Loucy (cell line): ENCODE measurements at regions not wholly inside any gene's neighbourhood (a gene's known extent, or its start where the extent isn't known, plus 50 kb on each side); places are given as distances from the start of the nearest gene placed in this dataset.

ENCODE experiments used
- H2AFZ ChIP-seq: fragments of 200-600 bp; sonication (generic); 2 replicates; pipeline ENCODE4 v1.6.0; 2016; ENCODE audit warnings: antibody characterized with exemption, mild to moderate bottlenecking, low read length, moderate library complexity
- H3F3A ChIP-seq: fragments of 200-600 bp; 2 replicates; pipeline ENCODE4 v1.6.0; 2016; ENCODE audit warnings: antibody characterized with exemption, low read depth, mild to moderate bottlenecking
- H3K27me3 ChIP-seq: fragments of 200-600 bp; sonication (generic); 2 replicates; pipeline ENCODE4 v1.6.1; 2014; ENCODE audit warnings: low read length, mild to moderate bottlenecking; ENCODE audit not compliant: insufficient read depth, poor library complexity, severe bottlenecking
- H3K36me3 ChIP-seq: fragments of 200-600 bp; sonication (generic); 2 replicates; pipeline ENCODE4 v1.6.1; 2016; ENCODE audit warnings: low read length; ENCODE audit not compliant: insufficient read depth
- H3K4me1 ChIP-seq: fragments of 200-600 bp; sonication (generic); 2 replicates; pipeline ENCODE4 v1.5.1; 2014; ENCODE audit warnings: low read length, mild to moderate bottlenecking; ENCODE audit not compliant: insufficient read depth, poor library complexity, severe bottlenecking
- H3K4me2 ChIP-seq: fragments of 200-600 bp; sonication (generic); 2 replicates; pipeline ENCODE4 v1.6.0; 2014; ENCODE audit warnings: antibody characterized with exemption, low read length, low read depth, mild to moderate bottlenecking; ENCODE audit not compliant: poor library complexity, severe bottlenecking
- H3K4me3 ChIP-seq: fragments of 200-600 bp; sonication (generic); 2 replicates; pipeline ENCODE4 v1.5.1; 2014; ENCODE audit warnings: low read length, mild to moderate bottlenecking, mixed read lengths; ENCODE audit not compliant: poor library complexity, severe bottlenecking
- H3K79me2 ChIP-seq: fragments of 200-600 bp; sonication (generic); 2 replicates; pipeline ENCODE4 v1.6.1; 2014; ENCODE audit warnings: low read length; ENCODE audit not compliant: insufficient read depth
- H3K9ac ChIP-seq: fragments of 200-600 bp; sonication (generic); 2 replicates; pipeline ENCODE4 v1.6.0; 2014; ENCODE audit warnings: mild to moderate bottlenecking, low read depth, low read length, moderate library complexity; ENCODE audit not compliant: poor library complexity, severe bottlenecking
- H3K9me2 ChIP-seq: fragments of 200-600 bp; sonication (generic); replicated peaks from 2 replicates; pipeline ENCODE4 v1.6.1; 2016; ENCODE audit warnings: low read depth, low read length, mixed read lengths
- H3K9me3 ChIP-seq: fragments of 200-600 bp; sonication (generic); 2 replicates; pipeline ENCODE4 v1.6.1; 2014; ENCODE audit warnings: mild to moderate bottlenecking, antibody characterized with exemption, low read length, low read depth; ENCODE audit not compliant: insufficient read depth
- H4K20me1 ChIP-seq: fragments of 200-600 bp; sonication (generic); 2 replicates; pipeline ENCODE4 v1.6.0; 2014; ENCODE audit warnings: antibody characterized with exemption, low read length, mild to moderate bottlenecking; ENCODE audit not compliant: insufficient read depth, poor library complexity, severe bottlenecking
- CTCF ChIP-seq: fragments of 200-600 bp; sonication (generic); conservative IDR thresholded peaks from 2 replicates; pipeline ENCODE4 v1.5.1; 2014; ENCODE audit warnings: mild to moderate bottlenecking, antibody characterized with exemption, low read length
- EZH2phosphoT487 ChIP-seq: fragments of 200-600 bp; IDR thresholded peaks from 2 replicates; pipeline ENCODE4 v1.6.1; 2018; ENCODE audit warnings: antibody characterized with exemption, mild to moderate bottlenecking, moderate library complexity, borderline replicate concordance

GRCh38 chr2:150885774-150886386, 375.8 kb downstream of the RBM43 start:
- no peak overlapping the region for H3K4me3 ChIP-seq
- no peaks in the 10 kb centered on the region for H4K20me1 ChIP-seq
- no peaks in the 10 kb centered on the region for H3K9me3 ChIP-seq
- no peaks in the 10 kb centered on the region for H3K4me1 ChIP-seq
- H3K36me3 ChIP-seq: no peaks in the 10 kb centered on the region
- H3K79me2 ChIP-seq: no peaks in the 10 kb centered on the region
- TF ChIP-seq CTCF (no peak), EZH2phosphoT487 (no peak)
- H3K4me2 ChIP-seq: no peak overlapping the region
- no peaks in the 10 kb centered on the region for H3K27me3 ChIP-seq
- H3K9ac ChIP-seq: no peak overlapping the region
- H3F3A ChIP-seq: no peaks in the 10 kb centered on the region
- no peak overlapping the region for H2AFZ ChIP-seq
- H3K9me2 ChIP-seq: no peaks in the 10 kb centered on the region

GRCh38 chr2:150885236-150885635, 376.4 kb downstream of the RBM43 start:
- Histone ChIP-seq H3K79me2 (no peaks in the 10 kb centered on the region), H3K4me1 (no peaks in the 10 kb centered on the region), H3K9ac (no peak overlapping the region), H3K36me3 (no peaks in the 10 kb centered on the region), H3K9me2 (no peaks in the 10 kb centered on the region), H3K9me3 (no peaks in the 10 kb centered on the region), H3F3A (no peaks in the 10 kb centered on the region), H3K4me3 (no peak overlapping the region), H4K20me1 (no peaks in the 10 kb centered on the region), H3K27me3 (no peaks in the 10 kb centered on the region), H3K4me2 (no peak overlapping the region), H2AFZ (no peak overlapping the region)
- TF ChIP-seq EZH2phosphoT487 (no peak), CTCF (no peak)

- no peak for TF ChIP-seq EZH2phosphoT487
- TF ChIP-seq CTCF: no peak
- H3K36me3 ChIP-seq: no peaks in the 10 kb centered on the region
- H2AFZ ChIP-seq: no peak overlapping the region
- no peaks in the 10 kb centered on the region for H3K9me3 ChIP-seq
- H3K4me2 ChIP-seq: no peak overlapping the region
- no peaks in the 10 kb centered on the region for H3K27me3 ChIP-seq
- no peaks in the 10 kb centered on the region for H4K20me1 ChIP-seq
- H3K4me3 ChIP-seq: no peak overlapping the region
- no peaks in the 10 kb centered on the region for H3F3A ChIP-seq
- no peaks in the 10 kb centered on the region for H3K79me2 ChIP-seq
- H3K9ac ChIP-seq: no peak overlapping the region
- H3K9me2 ChIP-seq: no peaks in the 10 kb centered on the region
- H3K4me1 ChIP-seq: no peaks in the 10 kb centered on the region
These were observed 378.1 kb downstream of the RBM43 start for GRCh38 chr2:150883613-150883895.
